Smooth muscle cell (in vitro differentiated cells): ENCODE measurements at regions not wholly inside any gene's neighbourhood (a gene's known extent, or its start where the extent isn't known, plus 50 kb on each side); places are given as distances from the start of the nearest gene placed in this dataset.

Source experiments
- DNase-seq: peaks from one replicate; lab custom pipeline; 2025; ENCODE audit not compliant: unreplicated experiment; lab: John Stamatoyannopoulos, UW
- H2AFZ ChIP-seq: fragments of 200-600 bp; sonication (generic); 2 replicates; pipeline ENCODE4 v1.6.0; 2016; ENCODE audit warnings: antibody characterized with exemption, low read depth, mild to moderate bottlenecking
- H3F3A ChIP-seq: fragments of 200-600 bp; sonication (generic); 2 replicates; pipeline ENCODE4 v1.6.0; 2017; ENCODE audit warnings: antibody characterized with exemption, low read depth
- H3K27ac ChIP-seq: fragments of 200-600 bp; sonication (generic); 2 replicates; pipeline ENCODE4 v1.5.1; 2016; ENCODE audit warnings: low read depth, mild to moderate bottlenecking
- H3K27me3 ChIP-seq: fragments of 200-600 bp; sonication (generic); 2 replicates; pipeline ENCODE4 v1.6.1; 2016; ENCODE audit warnings: low read depth, mild to moderate bottlenecking
- H3K36me3 ChIP-seq: fragments of 200-600 bp; sonication (generic); 2 replicates; pipeline ENCODE4 v1.5.1; 2016; ENCODE audit warnings: low read depth
- H3K4me1 ChIP-seq: fragments of 200-600 bp; sonication (generic); 2 replicates; pipeline ENCODE4 v1.5.1; 2016; ENCODE audit warnings: low read depth
- H3K4me2 ChIP-seq: fragments of 200-600 bp; sonication (generic); 2 replicates; pipeline ENCODE4 v1.6.0; 2016; ENCODE audit warnings: mild to moderate bottlenecking
- H3K4me3 ChIP-seq: fragments of 200-600 bp; sonication (generic); 2 replicates; pipeline ENCODE4 v1.5.1; 2016; ENCODE audit warnings: mild to moderate bottlenecking
- H3K79me2 ChIP-seq: fragments of 200-600 bp; sonication (generic); 2 replicates; pipeline ENCODE4 v1.6.0; 2016; ENCODE audit warnings: low read depth, mild to moderate bottlenecking
- H3K9ac ChIP-seq: fragments of 200-600 bp; sonication (generic); 2 replicates; pipeline ENCODE4 v1.6.0; 2016; ENCODE audit warnings: low read depth
- H3K9me3 ChIP-seq: fragments of 200-600 bp; sonication (generic); replicated peaks from 2 replicates; pipeline ENCODE4 v1.5.1; 2016; ENCODE audit warnings: low read depth
- H4K20me1 ChIP-seq: fragments of 200-600 bp; sonication (generic); 2 replicates; pipeline ENCODE4 v1.6.0; 2016; ENCODE audit warnings: low read depth
- WGBS: methylation state at CpG from one replicate; pipeline ENCODE4 v1.1.7; 2016; ENCODE audit warnings: low lambda C conversion rate; 5-methylcytosine and 5-hydroxymethylcytosine counted together
- TF ChIP-seq, protein P1 (sequence below): fragments of 200-600 bp; sonication (generic); IDR thresholded peaks from 2 replicates; pipeline ENCODE4 v1.5.1; 2017; ENCODE audit warnings: borderline replicate concordance, mild to moderate bottlenecking, antibody characterized with exemption; ENCODE audit not compliant: insufficient read depth, poor library complexity, severe bottlenecking

DNA sequence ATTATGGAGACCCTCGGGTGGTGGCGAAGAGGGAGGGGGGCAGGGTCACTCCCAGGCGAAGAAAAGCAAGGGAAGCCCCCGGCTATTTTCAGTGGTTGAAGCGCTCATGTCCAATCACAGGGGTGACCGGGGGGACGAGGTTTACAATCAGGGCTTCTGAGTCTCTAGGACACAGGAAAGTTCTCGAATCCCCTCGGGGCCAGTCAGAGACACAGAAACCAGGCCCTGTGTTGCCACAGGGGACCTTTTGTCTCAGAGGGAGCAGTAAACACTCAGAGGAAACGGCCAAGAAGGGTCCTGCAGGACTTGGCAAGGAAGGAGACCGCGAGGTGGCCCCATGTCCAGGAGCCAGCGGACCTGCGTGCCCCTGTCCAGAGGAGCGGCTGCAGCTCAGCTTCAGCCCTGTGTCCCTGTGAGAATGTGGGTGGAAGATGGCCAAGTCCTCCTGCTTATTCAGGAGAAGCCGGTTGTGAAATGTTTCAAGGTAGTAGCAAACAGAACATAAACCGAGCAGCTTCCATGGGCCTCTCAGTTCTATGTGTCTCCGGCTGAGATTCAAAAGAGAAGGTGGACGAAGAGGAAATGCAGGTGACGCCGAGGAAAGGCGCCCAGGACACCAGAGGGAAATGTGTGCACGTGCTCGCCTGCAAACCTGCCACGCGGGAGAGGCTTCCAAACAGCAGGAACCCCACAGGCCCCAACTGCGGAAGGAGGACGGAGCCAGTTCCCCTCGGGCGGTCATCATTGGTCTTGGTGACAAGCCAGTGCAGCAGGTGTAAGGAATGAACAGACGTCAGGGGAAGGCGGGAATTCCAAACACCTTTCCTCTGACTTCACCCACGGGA lies 357.6 kb downstream of the BRD1 start:
- TF ChIP-seq, protein P1, sequence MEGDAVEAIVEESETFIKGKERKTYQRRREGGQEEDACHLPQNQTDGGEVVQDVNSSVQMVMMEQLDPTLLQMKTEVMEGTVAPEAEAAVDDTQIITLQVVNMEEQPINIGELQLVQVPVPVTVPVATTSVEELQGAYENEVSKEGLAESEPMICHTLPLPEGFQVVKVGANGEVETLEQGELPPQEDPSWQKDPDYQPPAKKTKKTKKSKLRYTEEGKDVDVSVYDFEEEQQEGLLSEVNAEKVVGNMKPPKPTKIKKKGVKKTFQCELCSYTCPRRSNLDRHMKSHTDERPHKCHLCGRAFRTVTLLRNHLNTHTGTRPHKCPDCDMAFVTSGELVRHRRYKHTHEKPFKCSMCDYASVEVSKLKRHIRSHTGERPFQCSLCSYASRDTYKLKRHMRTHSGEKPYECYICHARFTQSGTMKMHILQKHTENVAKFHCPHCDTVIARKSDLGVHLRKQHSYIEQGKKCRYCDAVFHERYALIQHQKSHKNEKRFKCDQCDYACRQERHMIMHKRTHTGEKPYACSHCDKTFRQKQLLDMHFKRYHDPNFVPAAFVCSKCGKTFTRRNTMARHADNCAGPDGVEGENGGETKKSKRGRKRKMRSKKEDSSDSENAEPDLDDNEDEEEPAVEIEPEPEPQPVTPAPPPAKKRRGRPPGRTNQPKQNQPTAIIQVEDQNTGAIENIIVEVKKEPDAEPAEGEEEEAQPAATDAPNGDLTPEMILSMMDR = no peak
- Histone ChIP-seq H3K27ac (no peak overlapping the region), H3K4me2 (no peak overlapping the region), H3K4me3 (no peak overlapping the region), H3K9ac (no peak overlapping the region), H3K79me2 (no peaks in the 10 kb centered on the region), H4K20me1 (no peaks in the 10 kb centered on the region), H3F3A (no peaks in the 10 kb centered on the region), H3K36me3 (no peaks in the 10 kb centered on the region), H3K27me3 (no peaks in the 10 kb centered on the region), H3K9me3 (no peaks in the 10 kb centered on the region), H3K4me1 (no peaks in the 10 kb centered on the region), H2AFZ (no peak overlapping the region)
- DNase-seq = no peak
- WGBS = 94% methylated on average over 33 of the region's 33 CpGs

DNA sequence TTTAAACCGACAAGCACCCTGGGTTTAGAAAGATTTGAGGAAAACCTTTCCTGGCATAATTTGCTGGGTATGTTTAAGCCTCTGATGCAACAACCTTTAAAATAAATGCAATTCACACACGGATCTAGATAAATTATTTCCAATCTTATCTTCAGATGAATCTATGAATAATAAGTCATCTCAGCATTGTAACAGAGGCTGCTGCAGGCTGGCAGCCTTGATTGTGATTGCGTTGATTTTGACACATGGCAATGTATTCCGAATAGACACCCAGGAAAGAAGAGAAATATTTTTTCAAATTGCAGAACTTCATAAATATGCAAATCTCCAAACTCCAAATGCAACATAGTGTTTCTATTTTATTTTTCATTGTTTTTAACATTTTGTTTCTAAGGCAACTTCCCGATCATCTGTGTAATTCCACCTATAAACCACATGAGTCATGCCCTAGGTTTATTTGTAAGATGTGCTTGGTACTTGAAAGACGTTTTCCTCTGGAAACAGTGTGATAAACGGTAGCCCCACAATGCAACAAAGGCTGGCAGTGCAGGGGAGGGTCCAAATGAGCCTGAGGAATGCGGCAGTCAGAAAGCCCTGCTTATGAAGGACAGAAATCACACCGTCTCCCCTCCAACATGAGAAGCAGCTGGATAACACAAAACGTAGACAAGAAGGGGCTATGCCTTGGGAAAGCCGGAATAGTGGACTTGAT lies 359.0 kb downstream of the BRD1 start:
- no peaks in the 10 kb centered on the region for H3K79me2 ChIP-seq
- no peaks in the 10 kb centered on the region for H3K9me3 ChIP-seq
- H3F3A ChIP-seq = no peaks in the 10 kb centered on the region
- WGBS = 66% methylated on average over 11 of the region's 11 CpGs
- no peak for DNase-seq
- TF ChIP-seq, protein P1 = no peak
- H4K20me1 ChIP-seq = no peaks in the 10 kb centered on the region
- no peak overlapping the region for H3K4me3 ChIP-seq
- H3K27ac ChIP-seq = no peak overlapping the region
- H3K4me2 ChIP-seq = no peak overlapping the region
- no peaks in the 10 kb centered on the region for H3K36me3 ChIP-seq
- no peaks in the 10 kb centered on the region for H3K27me3 ChIP-seq
- no peaks in the 10 kb centered on the region for H3K4me1 ChIP-seq
- H3K9ac ChIP-seq = no peak overlapping the region
- no peak overlapping the region for H2AFZ ChIP-seq

DNA sequence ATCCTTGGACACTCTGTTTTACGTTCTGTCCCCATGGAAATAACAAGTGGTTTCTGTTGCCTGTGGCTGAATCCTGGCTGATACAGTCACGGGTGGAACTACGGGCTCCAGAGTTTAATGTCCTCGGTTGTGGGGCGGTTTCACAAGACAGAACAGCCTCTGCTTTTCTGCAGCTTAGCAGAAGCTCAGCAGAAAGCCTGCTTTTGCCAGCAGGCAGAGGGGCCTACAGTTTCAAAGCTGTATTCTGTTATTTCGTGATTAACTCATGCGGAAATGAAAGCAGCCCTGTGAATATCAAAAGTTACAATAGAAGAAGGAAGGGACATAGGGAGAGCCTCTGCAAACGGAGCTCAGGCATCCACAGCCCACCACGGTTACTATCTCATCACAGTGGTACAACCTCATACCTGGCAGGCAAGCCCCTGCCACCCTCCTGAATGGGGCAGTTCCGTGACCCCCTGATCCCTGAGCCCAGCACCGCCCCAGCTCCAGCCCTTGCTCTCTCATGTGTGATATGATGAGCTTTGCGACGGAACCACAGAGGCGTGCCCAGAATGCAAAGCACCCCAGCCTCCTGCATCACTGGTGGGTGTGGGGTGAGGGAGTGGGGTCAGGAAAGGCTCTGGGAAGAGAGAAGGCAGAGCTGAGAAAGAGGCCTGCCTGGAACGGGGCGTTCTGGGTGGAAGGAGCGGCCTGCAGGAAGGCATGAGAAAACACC lies 360.6 kb downstream of the BRD1 start:
- Histone ChIP-seq H3F3A (no peaks in the 10 kb centered on the region), H3K9ac (no peak overlapping the region), H3K4me1 (no peaks in the 10 kb centered on the region), H3K4me3 (no peak overlapping the region), H4K20me1 (no peaks in the 10 kb centered on the region), H3K27me3 (no peaks in the 10 kb centered on the region), H2AFZ (no peak overlapping the region), H3K36me3 (no peaks in the 10 kb centered on the region), H3K4me2 (no peak overlapping the region), H3K9me3 (no peaks in the 10 kb centered on the region), H3K27ac (no peak overlapping the region), H3K79me2 (no peaks in the 10 kb centered on the region)
- 79% methylated on average over 17 of the region's 17 CpGs for WGBS
- TF ChIP-seq, protein P1 = no peak
- DNase-seq = no peak
